ENCODE measurements at regions not wholly inside any gene's neighbourhood (a gene's known extent, or its start where the extent isn't known, plus 50 kb on each side); places are given as distances from the start of the nearest gene placed in this dataset.

- Mint-ChIP-seq H3K27me3 (no peaks in the 10 kb centered on the region), H3K27ac (no peak overlapping the region), H3K36me3 (no peaks in the 10 kb centered on the region), H3K4me1 (ENCODE audit: unreplicated experiment) (no peaks in the 10 kb centered on the region), H3K9me3 (peaks cover 12% of the 10 kb centered on the region), H3K4me3 (no peak overlapping the region)
- DNase-seq (ENCODE audit: extremely low spot score, unreplicated experiment), result no peak
- TF ChIP-seq, protein P1, sequence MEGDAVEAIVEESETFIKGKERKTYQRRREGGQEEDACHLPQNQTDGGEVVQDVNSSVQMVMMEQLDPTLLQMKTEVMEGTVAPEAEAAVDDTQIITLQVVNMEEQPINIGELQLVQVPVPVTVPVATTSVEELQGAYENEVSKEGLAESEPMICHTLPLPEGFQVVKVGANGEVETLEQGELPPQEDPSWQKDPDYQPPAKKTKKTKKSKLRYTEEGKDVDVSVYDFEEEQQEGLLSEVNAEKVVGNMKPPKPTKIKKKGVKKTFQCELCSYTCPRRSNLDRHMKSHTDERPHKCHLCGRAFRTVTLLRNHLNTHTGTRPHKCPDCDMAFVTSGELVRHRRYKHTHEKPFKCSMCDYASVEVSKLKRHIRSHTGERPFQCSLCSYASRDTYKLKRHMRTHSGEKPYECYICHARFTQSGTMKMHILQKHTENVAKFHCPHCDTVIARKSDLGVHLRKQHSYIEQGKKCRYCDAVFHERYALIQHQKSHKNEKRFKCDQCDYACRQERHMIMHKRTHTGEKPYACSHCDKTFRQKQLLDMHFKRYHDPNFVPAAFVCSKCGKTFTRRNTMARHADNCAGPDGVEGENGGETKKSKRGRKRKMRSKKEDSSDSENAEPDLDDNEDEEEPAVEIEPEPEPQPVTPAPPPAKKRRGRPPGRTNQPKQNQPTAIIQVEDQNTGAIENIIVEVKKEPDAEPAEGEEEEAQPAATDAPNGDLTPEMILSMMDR (conservative IDR thresholded peaks at IDR 0.05), result no peak
Observed at GRCh38 chr3:5678844-5679243, 491.3 kb downstream of the EDEM1 start.

GRCh38 chr3:5687230-5687629, 499.7 kb downstream of the EDEM1 start:
- no peak overlapping the region for H3K4me3 Mint-ChIP-seq
- H3K27me3 Mint-ChIP-seq, result no peaks in the 10 kb centered on the region
- peaks cover 18% of the 10 kb centered on the region for H3K9me3 Mint-ChIP-seq
- no peak for DNase-seq (ENCODE audit: extremely low spot score, unreplicated experiment)
- peaks cover 7% of the 10 kb centered on the region for H3K36me3 Mint-ChIP-seq
- TF ChIP-seq, protein P1 (conservative IDR thresholded peaks at IDR 0.05), result no peak
- H3K27ac Mint-ChIP-seq, result no peak overlapping the region
- H3K4me1 Mint-ChIP-seq (ENCODE audit: unreplicated experiment), result no peaks in the 10 kb centered on the region

- no peaks in the 10 kb centered on the region for H3K4me1 Mint-ChIP-seq (ENCODE audit: unreplicated experiment)
- TF ChIP-seq, protein P1 (conservative IDR thresholded peaks at IDR 0.05), result no peak
- H3K27ac Mint-ChIP-seq, result no peak overlapping the region
- no peak for DNase-seq (ENCODE audit: extremely low spot score, unreplicated experiment)
- no peaks in the 10 kb centered on the region for H3K27me3 Mint-ChIP-seq
- H3K4me3 Mint-ChIP-seq, result no peak overlapping the region
- H3K9me3 Mint-ChIP-seq, result peaks cover 28% of the 10 kb centered on the region
- peaks cover 7% of the 10 kb centered on the region for H3K36me3 Mint-ChIP-seq
Observed at GRCh38 chr3:5690490-5690889, 503.0 kb downstream of the EDEM1 start.

GRCh38 chr3:5690904-5691532, 503.5 kb downstream of the EDEM1 start:
- Mint-ChIP-seq H3K36me3 (peaks cover 7% of the 10 kb centered on the region), H3K27ac (no peak overlapping the region), H3K9me3 (peaks cover 28% of the 10 kb centered on the region), H3K27me3 (no peaks in the 10 kb centered on the region), H3K4me3 (no peak overlapping the region), H3K4me1 (ENCODE audit: unreplicated experiment) (no peaks in the 10 kb centered on the region)
- no peak for DNase-seq (ENCODE audit: extremely low spot score, unreplicated experiment)
- TF ChIP-seq, protein P1 (conservative IDR thresholded peaks at IDR 0.05), result no peak

DNA sequence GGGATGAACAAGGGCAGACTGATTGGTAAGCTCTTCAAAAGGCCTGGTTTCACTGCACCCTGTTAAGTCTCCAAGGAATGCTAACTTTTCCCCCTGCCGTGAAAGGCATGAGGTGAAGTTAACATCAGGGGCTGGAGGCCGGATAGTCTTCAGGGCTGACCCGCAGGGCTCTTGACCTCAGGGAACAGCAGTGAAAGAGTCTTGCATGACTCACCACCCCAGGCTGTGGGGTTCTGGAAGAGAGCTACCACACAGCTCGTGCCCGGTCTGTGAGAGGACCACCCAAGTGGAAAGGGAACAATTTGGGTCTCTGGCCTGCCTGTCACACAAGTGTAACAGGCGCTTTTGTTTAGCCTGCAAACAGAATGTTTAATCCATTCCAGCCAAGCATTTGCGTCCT, 504.9 kb downstream of the EDEM1 start:
- Mint-ChIP-seq H3K27ac (no peak overlapping the region), H3K36me3 (peaks cover 7% of the 10 kb centered on the region), H3K27me3 (no peaks in the 10 kb centered on the region), H3K4me1 (ENCODE audit: unreplicated experiment) (no peaks in the 10 kb centered on the region), H3K9me3 (peaks cover 21% of the 10 kb centered on the region), H3K4me3 (no peak overlapping the region)
- no peak for DNase-seq (ENCODE audit: extremely low spot score, unreplicated experiment)
- TF ChIP-seq, protein P1 (conservative IDR thresholded peaks at IDR 0.05), result no peak

DNA sequence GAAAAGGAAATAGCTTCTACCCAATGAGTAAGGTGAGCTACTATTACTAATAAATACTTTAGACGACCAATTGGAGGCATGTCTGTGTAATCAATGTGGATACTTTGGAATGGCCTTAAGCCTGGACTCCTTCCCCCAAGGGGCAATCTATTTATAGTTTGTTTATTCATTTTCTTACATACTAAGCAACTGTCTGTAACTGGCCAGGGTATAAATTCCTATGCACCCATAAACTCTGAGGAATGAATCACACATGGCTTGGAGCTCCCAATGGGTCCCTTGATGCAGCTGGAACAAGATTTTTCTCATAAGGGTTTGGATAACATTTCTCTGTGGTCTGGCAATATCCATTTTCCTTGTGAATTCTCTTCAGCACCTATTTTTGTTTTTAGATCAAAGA, 506.8 kb downstream of the EDEM1 start:
- H3K4me3 Mint-ChIP-seq, result no peak overlapping the region
- no peaks in the 10 kb centered on the region for H3K4me1 Mint-ChIP-seq (ENCODE audit: unreplicated experiment)
- H3K36me3 Mint-ChIP-seq, result peaks cover 7% of the 10 kb centered on the region
- no peak for DNase-seq (ENCODE audit: extremely low spot score, unreplicated experiment)
- H3K27me3 Mint-ChIP-seq, result no peaks in the 10 kb centered on the region
- TF ChIP-seq, protein P1 (conservative IDR thresholded peaks at IDR 0.05), result no peak
- H3K27ac Mint-ChIP-seq, result no peak overlapping the region
- peaks cover 23% of the 10 kb centered on the region for H3K9me3 Mint-ChIP-seq
